Upper lobe of left lung (tissue), 6 donors: ENCODE measurements at regions not wholly inside any gene's neighbourhood (a gene's known extent, or its start where the extent isn't known, plus 50 kb on each side); places are given as distances from the start of the nearest gene placed in this dataset.

Experiments used
- ATAC-seq, 2 donors: fragments of 200-7000 bp; cut with Tn5 transposase; one replicate each; pipeline ENCODE4 v1.9.1; 2022; ENCODE audit warnings: mild to moderate bottlenecking in 2 of 2, moderate library complexity in 2 of 2; ENCODE audit not compliant: low FRiP score in 2 of 2
- DNase-seq, 2 donors: peaks; one replicate each; pipeline ENCODE4 v3.0.0-alpha.2; 2019 to 2020
- H3K27ac ChIP-seq, 4 donors: fragments of 200-600 bp; sonication (generic); one replicate each; pipeline ENCODE4 v1.5.1; 2016 to 2019
- H3K27me3 ChIP-seq, 4 donors: fragments of 200-600 bp; sonication (generic); one replicate each; pipeline ENCODE4 v1.5.1; 2017 to 2019
- H3K36me3 ChIP-seq, 4 donors: fragments of 200-600 bp; sonication (generic); one replicate each; pipeline ENCODE4 v1.5.1; 2016 to 2019
- H3K4me1 ChIP-seq, 4 donors: fragments of 200-600 bp; sonication (generic); one replicate each; pipeline ENCODE4 v1.5.1; 2018 to 2019
- H3K4me3 ChIP-seq, 4 donors: fragments of 200-600 bp; sonication (generic); one replicate each; pipeline ENCODE4 v1.5.1; 2017 to 2019; ENCODE audit warnings: mild to moderate bottlenecking in 2 of 4, moderate library complexity in 1 of 4
- H3K9me3 ChIP-seq, 4 donors: fragments of 200-600 bp; sonication (generic); one replicate each; pipeline ENCODE4 v1.5.1; 2018 to 2019
- EP300 ChIP-seq, 4 donors: sonication (generic); formaldehyde crosslinking; IDR thresholded peaks; one replicate each; pipeline ENCODE4 v1.5.1; 2017; ENCODE audit warnings: antibody characterized with exemption in 4 of 4, control low read depth in 2 of 4
- POLR2A ChIP-seq, 4 donors: fragments of 450-650 bp; IDR thresholded peaks; one replicate each; pipeline ENCODE4 v1.5.1; 2016 to 2017; ENCODE audit warnings: antibody characterized with exemption in 4 of 4, mild to moderate bottlenecking in 2 of 4
- POLR2AphosphoS5 ChIP-seq, 2 donors: sonication (generic); formaldehyde crosslinking; IDR thresholded peaks; one replicate each; pipeline ENCODE4 v1.5.1; 2017; ENCODE audit warnings: antibody characterized with exemption in 2 of 2
- WGBS, 2 donors: methylation state at CpG; one replicate each; pipeline ENCODE4 v1.1.5; 2017 to 2018; 5-methylcytosine and 5-hydroxymethylcytosine counted together
- TF ChIP-seq, protein P1 (sequence below), 6 experiments: fragments of 450-650 bp in 4 of 6; fragments of 200-600 bp in 2 of 6; sonication (generic) in 2 of 6; IDR thresholded peaks; one replicate each; pipeline ENCODE4 v1.5.1; 2016 to 2019; ENCODE audit warnings: antibody characterized with exemption in 6 of 6
- donor health status: DM: no; HTN: no; CAD: no; lungs with moderate emphysema.
- donor health status: DM: no; HTN: yes; CAD: no; lungs with severe emphysema.

DNA sequence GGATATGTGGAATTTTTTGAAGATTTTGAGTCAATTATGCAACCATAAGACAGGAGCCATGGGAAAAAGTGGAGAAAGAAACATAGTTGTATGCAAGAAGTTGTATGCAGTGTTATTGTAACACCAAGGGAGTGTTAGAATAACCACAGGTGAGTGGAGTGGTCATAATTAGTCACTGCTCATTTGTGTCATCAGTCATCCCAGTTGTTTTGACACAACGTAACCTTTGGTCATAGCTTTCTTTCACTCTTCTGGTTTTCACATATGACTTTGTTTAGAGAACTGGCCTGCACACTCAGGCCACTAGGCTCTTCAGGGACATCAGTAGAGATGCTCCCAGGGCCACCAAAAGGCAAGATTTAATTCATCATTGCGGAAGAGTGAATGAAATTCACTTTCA lies 158.7 kb upstream of the HMHB1 start:
- Histone ChIP-seq H3K27me3 (no peaks in the 10 kb centered on the region), H3K9me3 (no peaks in the 10 kb centered on the region), H3K4me1 (peaks cover 0 to 4% (median 4%) of the 10 kb centered on the region in 4 donors), H3K27ac (no peak overlapping the region), H3K36me3 (no peaks in the 10 kb centered on the region), H3K4me3 (no peak overlapping the region)
- ATAC-seq (no peak), DNase-seq (no peak)
- WGBS, 2 donors = 94 to 97% methylated on average over 2 of the region's 2 CpGs
- TF ChIP-seq POLR2AphosphoS5 (IDR thresholded peaks at IDR 0.05) (no peak), POLR2A (IDR thresholded peaks at IDR 0.05) (no peak), EP300 (IDR thresholded peaks at IDR 0.05) (no peak)
- TF ChIP-seq, protein P1, sequence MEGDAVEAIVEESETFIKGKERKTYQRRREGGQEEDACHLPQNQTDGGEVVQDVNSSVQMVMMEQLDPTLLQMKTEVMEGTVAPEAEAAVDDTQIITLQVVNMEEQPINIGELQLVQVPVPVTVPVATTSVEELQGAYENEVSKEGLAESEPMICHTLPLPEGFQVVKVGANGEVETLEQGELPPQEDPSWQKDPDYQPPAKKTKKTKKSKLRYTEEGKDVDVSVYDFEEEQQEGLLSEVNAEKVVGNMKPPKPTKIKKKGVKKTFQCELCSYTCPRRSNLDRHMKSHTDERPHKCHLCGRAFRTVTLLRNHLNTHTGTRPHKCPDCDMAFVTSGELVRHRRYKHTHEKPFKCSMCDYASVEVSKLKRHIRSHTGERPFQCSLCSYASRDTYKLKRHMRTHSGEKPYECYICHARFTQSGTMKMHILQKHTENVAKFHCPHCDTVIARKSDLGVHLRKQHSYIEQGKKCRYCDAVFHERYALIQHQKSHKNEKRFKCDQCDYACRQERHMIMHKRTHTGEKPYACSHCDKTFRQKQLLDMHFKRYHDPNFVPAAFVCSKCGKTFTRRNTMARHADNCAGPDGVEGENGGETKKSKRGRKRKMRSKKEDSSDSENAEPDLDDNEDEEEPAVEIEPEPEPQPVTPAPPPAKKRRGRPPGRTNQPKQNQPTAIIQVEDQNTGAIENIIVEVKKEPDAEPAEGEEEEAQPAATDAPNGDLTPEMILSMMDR (IDR thresholded peaks at IDR 0.05) = no peak

DNA sequence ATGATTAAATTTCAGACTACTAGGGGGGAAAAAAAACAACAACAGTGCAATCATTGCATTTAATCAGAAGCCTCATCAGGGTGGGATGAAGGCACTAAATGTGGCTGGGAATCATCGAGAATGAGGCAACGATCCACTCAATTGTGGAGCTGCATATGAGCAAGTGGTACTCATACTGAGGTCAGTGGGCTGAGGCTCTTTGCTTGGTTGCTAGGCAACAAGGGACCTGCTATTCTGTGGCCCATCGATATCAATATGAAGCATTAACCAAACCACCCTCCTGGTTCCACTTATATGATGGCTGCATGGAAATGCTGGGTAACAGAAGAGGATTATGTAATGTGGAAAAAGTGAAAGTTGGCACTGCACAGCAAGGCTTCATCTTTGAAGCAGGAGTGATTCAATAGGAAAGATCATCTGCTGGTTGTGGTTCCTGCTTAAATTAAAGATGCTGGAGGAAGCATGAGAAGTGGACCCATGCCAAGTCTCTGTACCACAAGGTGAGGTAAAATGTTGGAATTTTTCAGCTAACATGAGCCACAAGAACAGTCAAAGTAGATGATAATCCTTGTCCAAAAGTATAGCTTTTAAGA lies 159.8 kb upstream of the HMHB1 start:
- no peak for DNase-seq

DNA sequence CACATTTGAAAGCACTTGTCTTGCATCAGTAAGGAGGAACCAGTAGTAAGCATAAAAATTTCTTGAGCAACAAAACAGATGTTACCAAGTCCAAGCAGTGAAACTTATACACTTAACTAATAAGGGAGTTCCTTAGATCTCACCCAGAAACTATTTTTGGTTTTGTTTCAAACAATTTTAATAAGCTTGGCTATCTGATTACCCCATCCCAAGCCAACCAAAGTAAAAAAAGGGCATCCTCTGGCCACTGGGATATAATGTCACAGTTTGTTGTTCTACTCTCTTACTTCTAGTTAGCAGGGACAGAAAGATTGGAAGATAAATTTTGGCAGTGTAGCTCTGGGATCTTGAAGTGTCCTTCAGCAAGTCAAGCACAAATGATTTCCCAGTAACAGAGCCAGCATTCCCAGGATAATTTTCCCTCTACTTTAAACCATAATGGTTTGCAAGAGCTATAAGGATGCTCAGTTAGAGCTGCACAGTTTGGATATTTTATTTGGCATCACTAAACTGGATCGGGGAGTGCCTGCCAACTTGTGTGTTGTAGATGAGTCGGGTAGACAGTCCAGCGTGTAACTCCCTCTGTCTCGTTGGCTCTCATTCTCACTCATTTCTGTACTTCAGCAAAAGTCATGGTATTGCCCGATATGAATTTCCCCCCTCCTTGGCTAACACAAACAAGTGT lies 161.9 kb upstream of the HMHB1 start:
- 49 to 52% methylated on average over 5 of the region's 5 CpGs for WGBS, 2 donors
- Histone ChIP-seq H3K36me3 (no peaks in the 10 kb centered on the region), H3K9me3 (no peaks in the 10 kb centered on the region), H3K4me3 (no peak overlapping the region), H3K27ac (no peak overlapping the region), H3K4me1 (peaks cover 0 to 4% (median 2%) of the 10 kb centered on the region in 4 donors), H3K27me3 (no peaks in the 10 kb centered on the region)
- DNase-seq (no peak), ATAC-seq (peak in 1 of 2 donors; percentile 71)
- TF ChIP-seq, protein P1 (IDR thresholded peaks at IDR 0.05) = no peak
- TF ChIP-seq EP300 (IDR thresholded peaks at IDR 0.05) (no peak), POLR2A (IDR thresholded peaks at IDR 0.05) (no peak), POLR2AphosphoS5 (IDR thresholded peaks at IDR 0.05) (no peak)

More for the DNA sequence above, 159.8 kb upstream of the HMHB1 start:
- H3K4me3 ChIP-seq = no peak overlapping the region
- peak in 1 of 2 donors; percentile 33 for ATAC-seq
- TF ChIP-seq, protein P1 (IDR thresholded peaks at IDR 0.05) = no peak
- TF ChIP-seq POLR2AphosphoS5 (IDR thresholded peaks at IDR 0.05) = no peak
- TF ChIP-seq POLR2A (IDR thresholded peaks at IDR 0.05) = no peak
- no peak for TF ChIP-seq EP300 (IDR thresholded peaks at IDR 0.05)
- no peaks in the 10 kb centered on the region for H3K27me3 ChIP-seq
- H3K27ac ChIP-seq = no peak overlapping the region
- peaks cover 0 to 4% (median 2%) of the 10 kb centered on the region in 4 donors for H3K4me1 ChIP-seq
- H3K9me3 ChIP-seq = no peaks in the 10 kb centered on the region
- H3K36me3 ChIP-seq = no peaks in the 10 kb centered on the region
- WGBS, 2 donors = 71 to 81% methylated on average over 3 of the region's 3 CpGs

DNA sequence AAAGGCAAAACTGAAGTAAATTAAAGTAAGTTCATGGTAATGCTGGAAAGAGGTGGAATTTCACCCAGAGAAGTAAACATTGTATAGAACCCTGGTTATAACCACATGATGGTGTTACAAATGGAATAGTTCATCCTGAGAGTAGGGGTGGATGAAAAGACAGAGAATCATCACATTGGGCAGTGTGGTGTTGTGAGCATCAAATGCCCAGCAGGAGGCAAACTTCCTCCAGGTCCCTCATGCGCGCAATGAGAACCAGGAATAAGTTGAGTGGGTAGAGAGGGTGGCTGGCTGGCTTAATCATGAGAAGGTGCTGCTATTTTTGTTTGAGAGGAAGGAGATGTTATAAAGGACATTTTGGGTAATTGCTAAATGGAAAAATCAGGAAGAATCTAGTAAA lies 163.3 kb upstream of the HMHB1 start:
- TF ChIP-seq POLR2A (IDR thresholded peaks at IDR 0.05) (no peak), EP300 (IDR thresholded peaks at IDR 0.05) (no peak), POLR2AphosphoS5 (IDR thresholded peaks at IDR 0.05) (no peak)
- TF ChIP-seq, protein P1 (IDR thresholded peaks at IDR 0.05) = peak in 3 of 6 experiments; percentile 14 to 30 (median 24)
- H3K36me3 ChIP-seq = no peaks in the 10 kb centered on the region
- H3K4me3 ChIP-seq = no peak overlapping the region
- peaks cover 0 to 4% (median 2%) of the 10 kb centered on the region in 4 donors for H3K4me1 ChIP-seq
- WGBS, 2 donors = 89 to 91% methylated on average over 2 of the region's 2 CpGs
- ATAC-seq = no peak
- H3K9me3 ChIP-seq = no peaks in the 10 kb centered on the region
- peak in 1 of 2 donors; percentile 47 for DNase-seq
- H3K27ac ChIP-seq = no peak overlapping the region
- no peaks in the 10 kb centered on the region for H3K27me3 ChIP-seq
